Lung (tissue), 11 donors: ENCODE measurements at regions not wholly inside any gene's neighbourhood (a gene's known extent, or its start where the extent isn't known, plus 50 kb on each side); places are given as distances from the start of the nearest gene placed in this dataset.

Experiments used
- ATAC-seq: fragments of 200-7000 bp; cut with Tn5 transposase; one replicate; pipeline ENCODE4 v1.9.1; 2020; ENCODE audit warnings: moderate number of reproducible peaks; ENCODE audit not compliant: insufficient read depth, low FRiP score
- DNase-seq, 3 donors: peaks; one replicate each; pipeline ENCODE4 v3.0.0-alpha.2; 2013 to 2017
- H3K27ac ChIP-seq, 2 donors: one replicate each; pipeline ENCODE4 v1.5.1; 2013; ENCODE audit warnings: mild to moderate bottlenecking in 2 of 2, moderate library complexity in 2 of 2, control low read depth in 1 of 2, inconsistent platforms in 1 of 2, low read depth in 1 of 2, low read length in 1 of 2
- H3K27me3 ChIP-seq, 3 donors: one replicate each; pipeline ENCODE4 v1.5.1; 2013; ENCODE audit warnings: low read length in 2 of 3; ENCODE audit not compliant: control insufficient read depth in 3 of 3, insufficient read depth in 3 of 3
- H3K36me3 ChIP-seq, 4 donors: one replicate each; pipeline ENCODE4 v1.5.1; 2013; ENCODE audit warnings: low read length in 4 of 4, mild to moderate bottlenecking in 1 of 4, moderate library complexity in 1 of 4; ENCODE audit not compliant: control insufficient read depth in 4 of 4, insufficient read depth in 4 of 4
- H3K4me1 ChIP-seq, 5 donors: one replicate each; pipeline ENCODE4 v1.5.1; 2013; ENCODE audit warnings: low read length in 5 of 5, mild to moderate bottlenecking in 2 of 5, moderate library complexity in 1 of 5; ENCODE audit not compliant: control insufficient read depth in 5 of 5, insufficient read depth in 5 of 5
- H3K4me3 ChIP-seq: one replicate; pipeline ENCODE4 v1.5.1; 2013; ENCODE audit warnings: mild to moderate bottlenecking, control low read depth, moderate library complexity
- H3K9ac ChIP-seq, 2 donors: one replicate each; pipeline ENCODE4 v1.5.1; 2013; ENCODE audit warnings: low read length in 2 of 2, control low read depth in 1 of 2; ENCODE audit not compliant: insufficient read depth in 1 of 2
- H3K9me3 ChIP-seq, 4 donors: one replicate each; pipeline ENCODE4 v1.5.1; 2013; ENCODE audit warnings: low read length in 3 of 4, mild to moderate bottlenecking in 1 of 4, moderate library complexity in 1 of 4; ENCODE audit not compliant: control insufficient read depth in 4 of 4, insufficient read depth in 3 of 4
- WGBS, 2 donors: extraction: QIAGEN DNeasy Blood & Tissue Kit; methylation state at CpG; one replicate each; pipeline ENCODE4 v1.1.7; 2013; 5-methylcytosine and 5-hydroxymethylcytosine counted together
- TF ChIP-seq, protein P1 (sequence below): IDR thresholded peaks from 2 replicates; pipeline ENCODE4 v1.5.1; 2012; ENCODE audit warnings: mild to moderate bottlenecking; ENCODE audit errors: control extremely low read depth, extremely low read depth
- donor health status: control.
- donor health status: control.
- donor health status: Bipolar disorder and iron deficiency.
- donor health status: healthy.
- donor health status: DM: yes; HTN: yes; CAD: no.

DNA sequence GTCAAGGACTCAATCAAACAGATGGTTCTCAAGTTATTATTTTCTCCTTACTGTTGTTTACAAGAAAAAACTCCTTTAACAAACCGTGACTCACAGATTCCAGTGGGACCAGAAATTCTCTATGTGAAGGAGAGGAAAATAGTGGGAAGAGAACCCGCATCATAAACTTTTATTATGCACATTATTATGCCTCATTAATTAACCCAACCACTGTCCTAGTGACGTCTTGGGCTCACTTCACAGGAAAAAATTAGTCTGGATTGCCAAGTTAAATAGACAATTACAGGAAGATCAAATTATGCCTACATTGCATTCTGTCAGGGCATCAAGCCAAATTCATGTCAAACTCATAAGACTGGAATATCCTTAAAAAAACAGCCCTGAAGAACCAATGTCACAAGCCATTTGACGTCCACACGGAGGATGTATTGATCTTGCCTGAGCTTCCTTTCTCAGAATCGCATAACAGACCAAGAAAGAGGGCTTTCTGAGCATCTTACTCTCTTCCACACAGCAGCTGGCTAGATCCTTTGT lies 347.8 kb downstream of the DUSP10 start:
- DNase-seq (peak in 2 of 3 donors; percentile 63 to 79), ATAC-seq (no peak)
- H3K9ac ChIP-seq: no peak overlapping the region
- TF ChIP-seq, protein P1, sequence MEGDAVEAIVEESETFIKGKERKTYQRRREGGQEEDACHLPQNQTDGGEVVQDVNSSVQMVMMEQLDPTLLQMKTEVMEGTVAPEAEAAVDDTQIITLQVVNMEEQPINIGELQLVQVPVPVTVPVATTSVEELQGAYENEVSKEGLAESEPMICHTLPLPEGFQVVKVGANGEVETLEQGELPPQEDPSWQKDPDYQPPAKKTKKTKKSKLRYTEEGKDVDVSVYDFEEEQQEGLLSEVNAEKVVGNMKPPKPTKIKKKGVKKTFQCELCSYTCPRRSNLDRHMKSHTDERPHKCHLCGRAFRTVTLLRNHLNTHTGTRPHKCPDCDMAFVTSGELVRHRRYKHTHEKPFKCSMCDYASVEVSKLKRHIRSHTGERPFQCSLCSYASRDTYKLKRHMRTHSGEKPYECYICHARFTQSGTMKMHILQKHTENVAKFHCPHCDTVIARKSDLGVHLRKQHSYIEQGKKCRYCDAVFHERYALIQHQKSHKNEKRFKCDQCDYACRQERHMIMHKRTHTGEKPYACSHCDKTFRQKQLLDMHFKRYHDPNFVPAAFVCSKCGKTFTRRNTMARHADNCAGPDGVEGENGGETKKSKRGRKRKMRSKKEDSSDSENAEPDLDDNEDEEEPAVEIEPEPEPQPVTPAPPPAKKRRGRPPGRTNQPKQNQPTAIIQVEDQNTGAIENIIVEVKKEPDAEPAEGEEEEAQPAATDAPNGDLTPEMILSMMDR: no peak
- H3K9me3 ChIP-seq: peaks cover 0 to 2% (median under 1%) of the 10 kb centered on the region in 4 donors
- no peaks in the 10 kb centered on the region for H3K27me3 ChIP-seq
- WGBS, 2 donors: 52 to 71% methylated on average over 6 of the region's 6 CpGs
- no peaks in the 10 kb centered on the region for H3K36me3 ChIP-seq
- H3K4me1 ChIP-seq: peaks cover 0 to 10% (median 4%) of the 10 kb centered on the region in 5 donors
- H3K27ac ChIP-seq: no peak overlapping the region
- H3K4me3 ChIP-seq: no peak overlapping the region

DNA sequence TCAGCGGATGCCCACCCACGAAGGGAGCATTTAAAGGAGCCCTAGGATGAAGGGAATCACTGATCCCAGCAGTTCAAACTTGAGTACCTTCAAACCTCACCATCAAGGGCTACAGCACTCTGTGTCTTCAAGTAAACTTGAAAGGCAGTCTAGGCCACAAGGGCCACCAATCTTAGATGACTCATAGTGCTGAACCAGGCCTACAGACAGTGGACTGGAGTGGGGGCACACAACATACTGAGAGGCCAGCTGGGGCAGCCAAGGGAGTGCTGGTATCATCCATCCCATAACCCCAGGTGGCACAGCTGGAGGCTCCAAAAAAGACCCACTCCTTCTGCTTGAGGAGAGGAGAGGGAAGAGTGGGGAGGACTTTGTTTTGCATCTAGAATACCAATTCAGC lies 345.4 kb downstream of the DUSP10 start:
- WGBS, 2 donors: 91 to 97% methylated on average over 2 of the region's 2 CpGs
- Histone ChIP-seq H3K9ac (no peak overlapping the region), H3K9me3 (peaks cover 0 to 5% (median 1%) of the 10 kb centered on the region in 4 donors), H3K27me3 (no peaks in the 10 kb centered on the region), H3K27ac (no peak overlapping the region), H3K36me3 (no peaks in the 10 kb centered on the region), H3K4me3 (no peak overlapping the region), H3K4me1 (peaks cover 0 to 10% (median 4%) of the 10 kb centered on the region in 5 donors)
- ATAC-seq: no peak
- no peak for DNase-seq
- TF ChIP-seq, protein P1: no peak

DNA sequence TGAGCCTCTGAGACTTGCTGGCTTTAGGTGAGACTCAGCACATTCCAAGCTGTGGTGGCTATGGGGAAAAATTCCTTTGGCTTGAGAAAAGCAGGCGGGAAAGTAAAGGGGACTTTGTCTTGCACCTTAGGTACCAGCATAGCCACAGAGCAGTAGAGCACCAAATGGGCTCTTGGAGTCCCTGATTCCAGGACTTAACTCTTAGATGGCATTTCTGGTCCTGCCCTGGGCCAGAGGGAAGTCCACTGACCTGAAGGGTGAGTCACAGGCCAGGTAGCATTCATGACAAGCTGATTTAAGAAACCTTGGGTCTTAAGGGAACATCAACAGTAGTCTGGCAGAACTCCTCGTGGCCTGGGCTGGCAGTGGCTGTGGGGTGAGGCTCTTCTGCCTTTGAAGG lies 344.7 kb downstream of the DUSP10 start:
- no peak overlapping the region for H3K9ac ChIP-seq
- H3K4me1 ChIP-seq: peaks cover 0 to 10% (median 4%) of the 10 kb centered on the region in 5 donors
- H3K27me3 ChIP-seq: no peaks in the 10 kb centered on the region
- H3K27ac ChIP-seq: no peak overlapping the region
- DNase-seq (no peak), ATAC-seq (no peak)
- no peak overlapping the region for H3K4me3 ChIP-seq
- TF ChIP-seq, protein P1: no peak
- 82 to 91% methylated on average over 2 of the region's 2 CpGs for WGBS, 2 donors
- H3K9me3 ChIP-seq: peaks cover 0 to 6% (median 1%) of the 10 kb centered on the region in 4 donors
- H3K36me3 ChIP-seq: no peaks in the 10 kb centered on the region

DNA sequence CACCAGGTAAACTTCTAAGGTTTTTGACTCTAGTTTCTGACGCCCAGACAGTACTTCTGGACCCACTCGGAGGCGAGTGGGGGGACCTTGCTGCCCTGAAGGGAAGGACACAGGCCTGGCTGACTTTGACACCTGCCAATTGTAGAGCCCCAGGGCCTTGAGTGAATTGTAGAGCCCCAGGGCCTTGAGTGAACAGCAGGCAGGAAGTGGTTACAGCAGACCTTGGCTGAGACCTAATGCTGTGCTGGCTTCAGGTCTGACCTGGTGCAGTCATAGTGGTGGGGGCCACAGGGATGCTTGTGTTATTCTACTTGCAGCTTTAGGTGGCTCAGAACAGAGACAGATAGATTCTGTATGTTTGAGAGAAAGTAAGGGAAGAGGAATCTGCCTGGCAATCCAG lies 344.3 kb downstream of the DUSP10 start:
- no peak for DNase-seq
- Histone ChIP-seq H3K4me1 (peaks cover 0 to 10% (median 4%) of the 10 kb centered on the region in 5 donors), H3K27me3 (no peaks in the 10 kb centered on the region), H3K9ac (no peak overlapping the region), H3K4me3 (no peak overlapping the region), H3K27ac (no peak overlapping the region), H3K36me3 (no peaks in the 10 kb centered on the region), H3K9me3 (peaks cover 0 to 6% (median 1%) of the 10 kb centered on the region in 4 donors)
- no peak for ATAC-seq
- 91 to 96% methylated on average over 3 of the region's 3 CpGs for WGBS, 2 donors
- TF ChIP-seq, protein P1: no peak
